Natural killer cell (primary cell): ENCODE measurements at regions not wholly inside any gene's neighbourhood (a gene's known extent, or its start where the extent isn't known, plus 50 kb on each side); places are given as distances from the start of the nearest gene placed in this dataset.
"Not testable (repeated sequence)": the region's sequence is repeated elsewhere in the genome, so short reads cannot be mapped to it uniquely, and the experiment has no call there.

Experiments used
- ATAC-seq, 3 donors: fragments of 150-1000 bp in 2 of 3; fragments of 200-7000 bp in 1 of 3; cut with Tn5 transposase; 1 replicate in 1 of 3; 2 replicates in 2 of 3; pipeline ENCODE4 v1.10.0; 2021; ENCODE audit warnings: mild to moderate bottlenecking in 2 of 3, moderate library complexity in 2 of 3
- DNase-seq, 2 donors: peaks; one replicate each; pipeline versions ENCODE4 v3.0.0 to v3.0.0-alpha.2; 2013 to 2021; ENCODE audit warnings: mixed read lengths in 1 of 2
- H3K27ac ChIP-seq: one replicate; pipeline ENCODE4 v1.5.1; 2013; ENCODE audit warnings: mild to moderate bottlenecking, low read length
- H3K27me3 ChIP-seq: one replicate; pipeline ENCODE4 v1.6.1; 2013; ENCODE audit warnings: low read length; ENCODE audit not compliant: control insufficient read depth, insufficient read depth
- H3K36me3 ChIP-seq: one replicate; pipeline ENCODE4 v1.6.1; 2013; ENCODE audit warnings: low read length; ENCODE audit not compliant: control insufficient read depth, insufficient read depth
- H3K4me1 ChIP-seq: one replicate; pipeline ENCODE4 v1.6.1; 2013; ENCODE audit warnings: low read length; ENCODE audit not compliant: control insufficient read depth, insufficient read depth
- H3K4me3 ChIP-seq: one replicate; pipeline ENCODE4 v1.5.1; 2013; ENCODE audit warnings: low read length
- H3K9me3 ChIP-seq: one replicate; pipeline ENCODE4 v1.6.1; 2013; ENCODE audit warnings: low read length; ENCODE audit not compliant: control insufficient read depth, insufficient read depth
- H3K27ac Mint-ChIP-seq, 2 donors: one replicate each; pipeline ENCODE4 v1.8.0; 2022; ENCODE audit warnings: mild to moderate bottlenecking in 2 of 2, mixed read lengths in 2 of 2, moderate library complexity in 1 of 2
- H3K27me3 Mint-ChIP-seq, 2 donors: one replicate each; pipeline ENCODE4 v1.8.0; 2022; ENCODE audit warnings: low read depth in 2 of 2, mixed read lengths in 2 of 2
- H3K36me3 Mint-ChIP-seq: one replicate; pipeline ENCODE4 v1.8.0; 2022; ENCODE audit warnings: mixed read lengths
- H3K4me1 Mint-ChIP-seq, 2 donors: one replicate each; pipeline ENCODE4 v1.8.0; 2022; ENCODE audit warnings: mixed read lengths in 2 of 2
- H3K4me3 Mint-ChIP-seq: one replicate; pipeline ENCODE4 v1.8.0; 2022; ENCODE audit warnings: mild to moderate bottlenecking, moderate library complexity, mixed read lengths
- H3K9me3 Mint-ChIP-seq, 2 donors: one replicate each; pipeline ENCODE4 v1.8.0; 2022; ENCODE audit warnings: mixed read lengths in 2 of 2
- CTCF ChIP-seq: fragments of 200-600 bp; IDR thresholded peaks from one replicate; pipeline ENCODE4 v1.8.0; 2022; ENCODE audit warnings: antibody characterized with exemption
- whole genome bisulfite sequencing: methylation state at CpG from one replicate; pipeline ENCODE4 v1.1.7; 2013; ENCODE audit warnings: missing lambda C conversion rate; ENCODE audit not compliant: insufficient coverage; 5-methylcytosine and 5-hydroxymethylcytosine counted together
- intact Hi-C: fragments of 100-400 bp; cut with micrococcal nuclease; formaldehyde crosslinking; loops from one replicate; pipeline ENCODE4 v1.14.2; 2022

GRCh38 chr1:164443836-164444235 is 115.1 kb upstream of the PBX1 start:
- Histone ChIP-seq H3K9me3 (no peaks in the 10 kb centered on the region), H3K4me1 (no peaks in the 10 kb centered on the region), H3K36me3 (no peaks in the 10 kb centered on the region), H3K27ac (no peak overlapping the region), H3K27me3 (no peaks in the 10 kb centered on the region), H3K4me3 (no peak overlapping the region)
- H3K9me3 Mint-ChIP-seq, result no peaks in the 10 kb centered on the region
- H3K4me1 Mint-ChIP-seq, result no peaks in the 10 kb centered on the region
- no peak overlapping the region for H3K27ac Mint-ChIP-seq
- WGBS, result 83% methylated on average over 1 of the region's 1 CpG
- intact Hi-C loops, result no loop called here
- no peak overlapping the region for H3K4me3 Mint-ChIP-seq
- ATAC-seq (no peak), DNase-seq (no peak)
- H3K27me3 Mint-ChIP-seq, result peaks cover 0 to 5% of the 10 kb centered on the region in 2 donors
- no peak for TF ChIP-seq CTCF
- H3K36me3 Mint-ChIP-seq, result no peaks in the 10 kb centered on the region

GRCh38 chr1:164446020-164446419 is 113.0 kb upstream of the PBX1 start:
- TF ChIP-seq CTCF, result no peak
- H3K27ac Mint-ChIP-seq, result no peak overlapping the region
- no peak for ATAC-seq

GRCh38 chr1:164452549-164452948 is 106.4 kb upstream of the PBX1 start:
- no peak for TF ChIP-seq CTCF
- no peak for ATAC-seq
- intact Hi-C loops, result no loop called here
- Mint-ChIP-seq H3K4me3 (no peak overlapping the region), H3K4me1 (no peaks in the 10 kb centered on the region), H3K27me3 (peaks cover 0 to 7% of the 10 kb centered on the region in 2 donors), H3K27ac (no peak overlapping the region), H3K9me3 (peaks cover 4 to 10% of the 10 kb centered on the region in 2 donors), H3K36me3 (no peaks in the 10 kb centered on the region)
- Histone ChIP-seq H3K36me3 (no peaks in the 10 kb centered on the region), H3K27ac (no peak overlapping the region), H3K4me1 (no peaks in the 10 kb centered on the region), H3K9me3 (no peaks in the 10 kb centered on the region), H3K27me3 (no peaks in the 10 kb centered on the region), H3K4me3 (no peak overlapping the region)
- WGBS, result 93% methylated on average over 1 of the region's 1 CpG
- no peak for DNase-seq

More at GRCh38 chr1:164446020-164446419, 113.0 kb upstream of the PBX1 start:
- no peaks in the 10 kb centered on the region for H3K27me3 ChIP-seq
- no peaks in the 10 kb centered on the region for H3K9me3 ChIP-seq
- Mint-ChIP-seq H3K4me3 (no peak overlapping the region), H3K36me3 (no peaks in the 10 kb centered on the region), H3K27me3 (no peaks in the 10 kb centered on the region), H3K4me1 (no peaks in the 10 kb centered on the region), H3K9me3 (no peaks in the 10 kb centered on the region)
- WGBS, result 93% methylated on average over 4 of the region's 6 CpGs
- no peaks in the 10 kb centered on the region for H3K4me1 ChIP-seq
- intact Hi-C loops, result no loop called here
- DNase-seq, result no peak
- H3K36me3 ChIP-seq, result no peaks in the 10 kb centered on the region
- no peak overlapping the region for H3K4me3 ChIP-seq
- H3K27ac ChIP-seq, result no peak overlapping the region

GRCh38 chr1:164456272-164456671 is 102.7 kb upstream of the PBX1 start:
- no peak overlapping the region for H3K4me3 ChIP-seq
- no peaks in the 10 kb centered on the region for H3K9me3 ChIP-seq
- no peak for TF ChIP-seq CTCF
- no peaks in the 10 kb centered on the region for H3K36me3 ChIP-seq
- Mint-ChIP-seq H3K9me3 (peaks cover 4 to 10% of the 10 kb centered on the region in 2 donors), H3K27me3 (peaks cover 0 to 9% of the 10 kb centered on the region in 2 donors), H3K4me1 (no peaks in the 10 kb centered on the region), H3K4me3 (no peak overlapping the region), H3K27ac (no peak overlapping the region), H3K36me3 (no peaks in the 10 kb centered on the region)
- ATAC-seq, result no peak
- no peak overlapping the region for H3K27ac ChIP-seq
- no peak for DNase-seq
- H3K27me3 ChIP-seq, result no peaks in the 10 kb centered on the region
- WGBS, result no CpG with 5 or more reads among the region's 1 CpG
- no peaks in the 10 kb centered on the region for H3K4me1 ChIP-seq
- intact Hi-C loops, result no loop called here

GRCh38 chr1:164459176-164459575 is 99.8 kb upstream of the PBX1 start:
- H3K4me1 ChIP-seq, intact Hi-C loops, H3K36me3 Mint-ChIP-seq, H3K27me3 ChIP-seq, H3K9me3 ChIP-seq, H3K9me3 Mint-ChIP-seq, H3K27me3 Mint-ChIP-seq, H3K4me1 Mint-ChIP-seq, H3K27ac ChIP-seq, ATAC-seq, H3K36me3 ChIP-seq, H3K27ac Mint-ChIP-seq, DNase-seq, H3K4me3 Mint-ChIP-seq, H3K4me3 ChIP-seq: not testable (repeated sequence)
- WGBS, result 95% methylated on average over 24 of the region's 25 CpGs
